H9 (cell line): ENCODE measurements at regions not wholly inside any gene's neighbourhood (a gene's known extent, or its start where the extent isn't known, plus 50 kb on each side); places are given as distances from the start of the nearest gene placed in this dataset.

Source experiments
- DNase-seq: peaks from one replicate; pipeline ENCODE4 v3.0.0-alpha.2; 2017
- H2AFZ ChIP-seq: one replicate; pipeline ENCODE4 v1.6.1; 2013; ENCODE audit warnings: mild to moderate bottlenecking, low read length, control low read depth, moderate library complexity
- H2AK5ac ChIP-seq: 2 replicates; pipeline ENCODE4 v1.6.1; 2013; ENCODE audit warnings: low read length, control low read depth, mixed read lengths; ENCODE audit not compliant: insufficient read length
- H2BK120ac ChIP-seq: one replicate; pipeline ENCODE4 v1.6.1; 2013; ENCODE audit warnings: low read depth, mild to moderate bottlenecking, low read length, control low read depth, inconsistent platforms; ENCODE audit not compliant: poor library complexity, severe bottlenecking
- H2BK12ac ChIP-seq: 2 replicates; pipeline ENCODE4 v1.6.1; 2013; ENCODE audit warnings: low read length, control low read depth, mixed read lengths, low read depth; ENCODE audit not compliant: insufficient read length
- H2BK15ac ChIP-seq: 2 replicates; pipeline ENCODE4 v1.6.1; 2013; ENCODE audit warnings: low read depth, low read length, control low read depth
- H2BK20ac ChIP-seq: one replicate; pipeline ENCODE4 v1.6.1; 2013; ENCODE audit warnings: low read depth, mild to moderate bottlenecking, low read length, control low read depth, inconsistent platforms; ENCODE audit not compliant: poor library complexity, severe bottlenecking
- H2BK5ac ChIP-seq: 2 replicates; pipeline ENCODE4 v1.6.1; 2013; ENCODE audit warnings: low read length, control low read depth, mixed read lengths; ENCODE audit not compliant: insufficient read length
- H3K14ac ChIP-seq: 2 replicates; pipeline ENCODE4 v1.6.1; 2013; ENCODE audit warnings: low read length, control low read depth; ENCODE audit not compliant: insufficient read depth
- H3K18ac ChIP-seq: 2 replicates; pipeline ENCODE4 v1.6.1; 2013; ENCODE audit warnings: low read depth, mild to moderate bottlenecking, mixed read lengths, low read length, control low read depth; ENCODE audit not compliant: insufficient read length
- H3K23ac ChIP-seq: 2 replicates; pipeline ENCODE4 v1.6.1; 2013; ENCODE audit warnings: low read length, control low read depth, mixed read lengths, low read depth; ENCODE audit not compliant: insufficient read length
- H3K23me2 ChIP-seq: 2 replicates; pipeline ENCODE4 v1.6.1; 2013; ENCODE audit warnings: low read depth, mild to moderate bottlenecking, mixed read lengths, low read length, control low read depth; ENCODE audit not compliant: insufficient read length, poor library complexity, severe bottlenecking
- H3K27ac ChIP-seq: 2 replicates; pipeline ENCODE4 v1.5.1; 2013; ENCODE audit warnings: low read length, control low read depth, mixed read lengths, low read depth; ENCODE audit not compliant: insufficient read length
- H3K27me3 ChIP-seq: 2 replicates; pipeline ENCODE4 v1.6.1; 2013; ENCODE audit warnings: low read length, control low read depth, inconsistent platforms; ENCODE audit not compliant: insufficient read depth
- H3K4ac ChIP-seq: 2 replicates; pipeline ENCODE4 v1.6.1; 2013; ENCODE audit warnings: low read depth, mild to moderate bottlenecking, control low read depth, inconsistent platforms, low read length, moderate library complexity
- H3K4me1 ChIP-seq: 2 replicates; pipeline ENCODE4 v1.6.1; 2013; ENCODE audit warnings: low read length, control low read depth, inconsistent platforms; ENCODE audit not compliant: insufficient read depth
- H3K4me2 ChIP-seq: 2 replicates; pipeline ENCODE4 v1.6.1; 2013; ENCODE audit warnings: low read length, control low read depth, mixed read lengths; ENCODE audit not compliant: insufficient read length, insufficient read depth
- H3K56ac ChIP-seq: 2 replicates; pipeline ENCODE4 v1.6.1; 2013; ENCODE audit warnings: low read depth, mild to moderate bottlenecking, mixed read lengths, low read length, control low read depth; ENCODE audit not compliant: insufficient read length
- H3K79me1 ChIP-seq: 2 replicates; pipeline ENCODE4 v1.6.1; 2013; ENCODE audit warnings: low read depth, mild to moderate bottlenecking, moderate library complexity, low read length, control low read depth, inconsistent platforms; ENCODE audit not compliant: insufficient read depth, poor library complexity, severe bottlenecking
- H3K79me2 ChIP-seq: 2 replicates; pipeline ENCODE4 v1.6.1; 2013; ENCODE audit warnings: low read length, control low read depth, inconsistent platforms; ENCODE audit not compliant: insufficient read depth
- H3K9ac ChIP-seq: 2 replicates; pipeline ENCODE4 v1.6.1; 2013; ENCODE audit warnings: low read length, control low read depth, mixed read lengths; ENCODE audit not compliant: insufficient read length; ENCODE audit errors: extremely low read depth
- H3K9me3 ChIP-seq: one replicate; pipeline ENCODE4 v1.6.1; 2013; ENCODE audit warnings: low read depth, low read length, inconsistent platforms; ENCODE audit not compliant: control insufficient read depth
- H3T11ph ChIP-seq: one replicate; pipeline ENCODE4 v1.6.1; 2013; ENCODE audit warnings: mild to moderate bottlenecking, low read length, control low read depth, inconsistent platforms
- H4K20me1 ChIP-seq: one replicate; pipeline ENCODE4 v1.6.1; 2013; ENCODE audit not compliant: control insufficient read depth, insufficient read length, insufficient read depth
- H4K5ac ChIP-seq: 2 replicates; pipeline ENCODE4 v1.6.1; 2013; ENCODE audit warnings: low read depth, mild to moderate bottlenecking, mixed read lengths, low read length, control low read depth; ENCODE audit not compliant: insufficient read length
- H4K8ac ChIP-seq: replicated peaks from 2 replicates; pipeline ENCODE4 v1.6.1; 2013; ENCODE audit warnings: low read length, control low read depth, mixed read lengths, low read depth; ENCODE audit not compliant: insufficient read length
- H4K91ac ChIP-seq: 2 replicates; pipeline ENCODE4 v1.6.1; 2013; ENCODE audit warnings: low read depth, mild to moderate bottlenecking, moderate library complexity, mixed read lengths, low read length, control low read depth; ENCODE audit not compliant: insufficient read length
- H3K27ac Mint-ChIP-seq, 3 experiments: 2 replicates in 2 of 3; 3 replicates in 1 of 3; pipeline ENCODE4 v1.8.0; 2020 to 2021; ENCODE audit warnings: mixed read lengths in 3 of 3, mild to moderate bottlenecking in 1 of 3, moderate library complexity in 1 of 3
- H3K27me3 Mint-ChIP-seq: 2 replicates; pipeline ENCODE4 v1.8.0; 2021; ENCODE audit warnings: low read depth, mild to moderate bottlenecking, moderate library complexity, mixed read lengths
- H3K36me3 Mint-ChIP-seq, 3 experiments: 2 replicates in 2 of 3; 3 replicates in 1 of 3; pipeline ENCODE4 v1.8.0; 2020 to 2021; ENCODE audit warnings: low read depth in 3 of 3, mixed read lengths in 3 of 3; ENCODE audit not compliant: insufficient read depth in 1 of 3
- H3K4me1 Mint-ChIP-seq, 2 experiments: 2 replicates each; pipeline ENCODE4 v1.8.0; 2020; ENCODE audit warnings: mixed read lengths in 2 of 2
- H3K4me3 Mint-ChIP-seq, 2 experiments: 2 replicates in 1 of 2; 3 replicates in 1 of 2; pipeline ENCODE4 v1.8.0; 2020 to 2021; ENCODE audit warnings: mild to moderate bottlenecking in 2 of 2, mixed read lengths in 2 of 2, moderate library complexity in 1 of 2
- H3K9me3 Mint-ChIP-seq, 2 experiments: 2 replicates in 1 of 2; 3 replicates in 1 of 2; pipeline ENCODE4 v1.8.0; 2020; ENCODE audit warnings: mild to moderate bottlenecking in 2 of 2, mixed read lengths in 2 of 2, moderate library complexity in 1 of 2
- CTCF ChIP-seq: fragments of 200-600 bp; sonication (generic); conservative IDR thresholded peaks from 3 replicates; pipeline ENCODE4 v1.8.0; 2021; ENCODE audit warnings: antibody characterized with exemption, mild to moderate bottlenecking
- WGBS: extraction: QIAGEN DNeasy Blood & Tissue Kit; methylation state at CpG from one replicate; pipeline ENCODE4 v1.1.7; 2013; ENCODE audit warnings: missing lambda C conversion rate, low lambda C conversion rate, mixed read lengths; ENCODE audit not compliant: insufficient read length; ENCODE audit errors: extremely low coverage; 5-methylcytosine and 5-hydroxymethylcytosine counted together

- Histone ChIP-seq H4K91ac (no peak overlapping the region), H3K4ac (no peak overlapping the region), H3K23ac (no peak overlapping the region), H3K79me1 (no peaks in the 10 kb centered on the region), H2BK5ac (no peak overlapping the region), H3K4me2 (no peak overlapping the region), H3K27ac (no peak overlapping the region), H3K4me1 (no peaks in the 10 kb centered on the region; the same call in 1 of the 2 replicates), H3K14ac (no peak overlapping the region), H3K9ac (no peak overlapping the region), H2BK15ac (no peak overlapping the region), H2AFZ (no peak overlapping the region), H2BK20ac (no peak overlapping the region), H3K9me3 (no peaks in the 10 kb centered on the region), H3T11ph (no peak overlapping the region), H2BK120ac (no peak overlapping the region), H4K5ac (no peak overlapping the region), H2AK5ac (no peak overlapping the region), H3K23me2 (no peaks in the 10 kb centered on the region), H3K56ac (no peak overlapping the region), H2BK12ac (no peak overlapping the region), H3K27me3 (no peaks in the 10 kb centered on the region), H3K79me2 (no peaks in the 10 kb centered on the region), H3K18ac (no peak overlapping the region), H4K20me1 (no peaks in the 10 kb centered on the region), H4K8ac (no peak overlapping the region)
- H3K4me3 Mint-ChIP-seq, result no peak overlapping the region
- no CpG with 5 or more reads among the region's 8 CpGs for WGBS
- no peaks in the 10 kb centered on the region for H3K27me3 Mint-ChIP-seq
- H3K36me3 Mint-ChIP-seq, result peaks cover 6 to 20% (median 8%) of the 10 kb centered on the region in 3 experiments
- no peak for DNase-seq
- peaks cover 9 to 10% of the 10 kb centered on the region in 2 experiments for H3K9me3 Mint-ChIP-seq
- H3K4me1 Mint-ChIP-seq, result peaks cover 16% of the 10 kb centered on the region in 2 experiments
- peak overlapping the region in 1 of 3 experiments; percentile 12; a peak in 1 of 7 replicates for H3K27ac Mint-ChIP-seq
- TF ChIP-seq CTCF, result no peak
Measured at GRCh38 chr6:139497345-139497961, 123.0 kb upstream of the CITED2 start.
